GM13976 (cell line): ENCODE measurements at regions not wholly inside any gene's neighbourhood (a gene's known extent, or its start where the extent isn't known, plus 50 kb on each side); places are given as distances from the start of the nearest gene placed in this dataset.

Experiments
- DNase-seq: peaks from one replicate; pipeline ENCODE4 v3.0.0; 2012; ENCODE audit warnings: low spot score
- in situ Hi-C: fragments of 300-500 bp; cut with MboI; formaldehyde crosslinking; loops from one replicate; pipeline ENCODE4 v1.12.0; 2022; ENCODE audit warnings: low sequenced_read_pairs, mixed read lengths, inconsistent platforms; ENCODE audit not compliant: unreplicated experiment
- TF ChIP-seq, protein P1 (sequence below): IDR thresholded peaks from 2 replicates; pipeline ENCODE4 v1.5.1; 2012; ENCODE audit warnings: borderline replicate concordance, mild to moderate bottlenecking; ENCODE audit not compliant: insufficient read depth; ENCODE audit errors: extremely low read depth, missing control alignments, control extremely low read depth

DNA sequence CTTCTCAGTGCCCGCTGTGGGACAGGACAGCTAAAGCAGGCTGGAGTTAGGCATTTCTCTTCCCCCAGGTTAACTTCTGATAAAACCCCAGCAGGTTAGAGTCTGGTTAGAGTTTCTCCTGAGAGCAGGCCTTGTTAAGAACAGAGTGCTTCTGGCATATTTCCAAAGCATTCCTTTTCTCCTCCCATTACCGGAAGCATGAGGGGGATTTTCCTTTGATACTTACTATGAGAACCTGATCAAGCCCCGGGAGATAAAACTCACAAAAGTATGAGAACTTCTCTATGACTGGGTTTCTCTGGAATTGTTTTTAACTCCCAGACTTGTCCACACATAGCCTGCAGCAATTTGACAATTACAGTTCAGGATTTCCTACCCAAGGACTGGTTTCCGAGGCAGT is 77.4 kb upstream of the MAST4 start:
- in situ Hi-C loops: no loop called here
- TF ChIP-seq, protein P1, sequence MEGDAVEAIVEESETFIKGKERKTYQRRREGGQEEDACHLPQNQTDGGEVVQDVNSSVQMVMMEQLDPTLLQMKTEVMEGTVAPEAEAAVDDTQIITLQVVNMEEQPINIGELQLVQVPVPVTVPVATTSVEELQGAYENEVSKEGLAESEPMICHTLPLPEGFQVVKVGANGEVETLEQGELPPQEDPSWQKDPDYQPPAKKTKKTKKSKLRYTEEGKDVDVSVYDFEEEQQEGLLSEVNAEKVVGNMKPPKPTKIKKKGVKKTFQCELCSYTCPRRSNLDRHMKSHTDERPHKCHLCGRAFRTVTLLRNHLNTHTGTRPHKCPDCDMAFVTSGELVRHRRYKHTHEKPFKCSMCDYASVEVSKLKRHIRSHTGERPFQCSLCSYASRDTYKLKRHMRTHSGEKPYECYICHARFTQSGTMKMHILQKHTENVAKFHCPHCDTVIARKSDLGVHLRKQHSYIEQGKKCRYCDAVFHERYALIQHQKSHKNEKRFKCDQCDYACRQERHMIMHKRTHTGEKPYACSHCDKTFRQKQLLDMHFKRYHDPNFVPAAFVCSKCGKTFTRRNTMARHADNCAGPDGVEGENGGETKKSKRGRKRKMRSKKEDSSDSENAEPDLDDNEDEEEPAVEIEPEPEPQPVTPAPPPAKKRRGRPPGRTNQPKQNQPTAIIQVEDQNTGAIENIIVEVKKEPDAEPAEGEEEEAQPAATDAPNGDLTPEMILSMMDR: no peak
- no peak for DNase-seq

DNA sequence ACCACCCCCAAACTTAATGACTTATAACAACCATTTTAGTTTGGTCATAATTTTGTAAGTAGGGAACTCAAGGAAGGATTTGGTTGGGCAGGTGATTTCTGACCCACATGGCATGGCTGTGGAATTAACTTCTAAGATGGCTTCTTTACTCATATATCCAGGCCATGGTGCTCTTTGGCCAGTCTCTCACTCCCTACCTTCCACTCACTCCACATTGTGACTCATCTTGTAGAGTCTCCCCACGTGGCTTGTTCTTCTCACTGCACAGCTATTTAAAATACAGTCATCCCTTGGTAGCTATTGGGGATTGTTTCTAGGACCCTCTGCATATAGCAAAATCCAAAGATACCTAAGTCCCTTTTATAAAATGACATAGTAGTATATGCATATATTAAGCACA is 76.6 kb upstream of the MAST4 start:
- no peak for DNase-seq
- in situ Hi-C loops: no loop called here
- TF ChIP-seq, protein P1: no peak

DNA sequence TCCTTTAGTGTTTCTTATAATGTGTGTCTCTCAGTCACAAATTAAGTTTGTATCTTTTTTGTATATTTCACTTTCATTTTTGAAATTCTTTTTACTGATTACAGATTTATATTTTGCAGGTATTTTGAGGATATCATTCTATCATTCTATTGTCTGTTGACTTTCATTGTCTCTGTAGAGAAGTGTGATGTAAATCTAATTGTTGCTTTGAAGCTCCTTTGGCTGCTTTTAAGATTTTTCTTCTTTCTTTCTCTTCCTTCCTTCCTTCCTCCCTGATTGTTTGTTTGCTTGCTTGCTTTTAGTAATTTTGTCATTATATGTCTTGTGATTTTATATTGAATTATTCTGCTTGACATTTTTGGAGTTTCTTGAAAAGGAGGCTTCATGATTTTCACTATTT is 75.3 kb upstream of the MAST4 start:
- no peak for DNase-seq
- in situ Hi-C loops: no loop called here
- TF ChIP-seq, protein P1: no peak

DNA sequence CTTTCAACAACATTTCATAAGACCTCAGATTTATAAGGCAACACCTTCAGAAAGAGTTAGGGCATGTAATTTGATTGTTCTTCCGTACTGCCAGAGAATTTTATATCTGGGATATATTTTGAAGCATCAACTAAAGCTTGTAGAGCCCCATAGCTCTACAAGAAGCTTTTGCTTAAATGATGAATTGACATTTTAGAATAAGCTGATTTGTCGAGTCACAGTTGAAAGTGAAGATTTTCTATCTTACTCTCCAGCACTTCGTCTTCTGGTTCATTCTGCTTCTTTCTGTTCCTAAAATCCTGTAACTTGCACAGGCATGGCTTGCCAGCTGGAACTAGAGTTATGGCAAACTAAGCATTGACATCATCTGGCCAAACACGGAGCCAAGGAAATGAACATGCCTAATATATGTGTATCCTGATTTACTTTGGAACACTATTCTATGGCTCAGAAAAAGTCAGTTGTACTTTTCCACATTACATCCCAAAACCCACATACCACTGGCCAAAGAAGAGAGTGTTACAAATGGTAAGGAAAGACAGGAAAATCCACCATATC is 68.6 kb upstream of the MAST4 start:
- TF ChIP-seq, protein P1: no peak
- in situ Hi-C loops: no loop called here
- no peak for DNase-seq

DNA sequence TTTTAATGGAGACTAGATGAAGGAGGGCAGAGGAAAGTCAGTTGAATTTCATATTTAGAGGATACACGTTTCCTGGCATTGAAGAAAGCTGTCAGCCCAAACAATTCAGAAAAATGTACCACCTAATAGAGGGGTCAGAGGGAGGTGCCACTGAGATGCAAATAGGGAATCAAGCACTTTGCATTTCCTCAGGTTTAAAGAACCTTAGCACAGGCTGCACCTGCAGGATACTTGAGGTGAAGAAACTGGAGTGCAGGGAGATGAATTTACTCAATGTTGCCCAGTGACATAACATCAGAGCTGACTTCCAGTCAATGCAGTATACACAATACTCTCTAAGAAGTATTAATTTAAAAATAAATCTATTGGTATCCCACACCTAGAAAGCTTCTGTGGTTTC is 67.0 kb upstream of the MAST4 start:
- TF ChIP-seq, protein P1: no peak
- in situ Hi-C loops: no loop called here
- no peak for DNase-seq

DNA sequence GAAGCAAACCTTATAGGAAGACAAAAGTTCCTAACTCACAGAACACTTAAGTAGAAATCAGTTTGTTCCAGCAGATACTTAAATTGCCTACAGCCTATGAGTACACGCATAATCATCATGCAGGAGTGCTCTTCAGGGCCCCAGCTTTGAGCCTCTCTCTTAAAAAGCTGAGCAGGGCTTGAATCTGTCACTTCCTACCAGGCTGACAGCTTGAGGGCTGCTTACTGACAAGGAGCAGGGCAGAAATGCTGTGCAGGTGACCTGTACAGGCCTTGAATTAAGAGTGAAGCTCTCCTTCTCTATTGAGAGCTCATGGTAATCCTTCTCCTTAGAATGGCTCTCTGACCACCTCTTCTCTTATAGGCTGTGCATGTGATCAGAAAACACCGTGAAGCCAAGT is 66.5 kb upstream of the MAST4 start:
- TF ChIP-seq, protein P1: no peak
- no peak for DNase-seq
- in situ Hi-C loops: no loop called here

DNA sequence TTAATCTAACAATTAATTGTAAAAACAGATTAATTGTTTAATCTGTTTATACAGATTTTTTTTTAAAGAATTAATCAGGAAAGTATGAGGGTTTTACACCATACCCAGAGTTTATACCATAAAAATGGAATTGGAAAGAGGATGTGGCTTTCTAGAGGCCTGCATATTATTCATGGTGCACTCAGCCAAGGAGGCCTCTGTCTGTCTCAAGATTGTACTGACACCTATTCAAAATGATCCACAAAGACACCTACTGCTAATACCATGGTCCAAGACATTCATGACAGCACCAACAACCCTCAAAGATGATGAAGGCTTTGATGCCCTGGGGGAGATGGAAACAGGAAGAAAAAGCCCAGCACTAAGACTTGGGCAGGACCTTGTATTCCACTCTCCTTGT is 58.1 kb upstream of the MAST4 start:
- no peak for DNase-seq
- in situ Hi-C loops: no loop called here
- TF ChIP-seq, protein P1: no peak
